Smooth muscle cell (in vitro differentiated cells): ENCODE measurements at regions not wholly inside any gene's neighbourhood (a gene's known extent, or its start where the extent isn't known, plus 50 kb on each side); places are given as distances from the start of the nearest gene placed in this dataset.

Experiments
- DNase-seq: peaks from one replicate; lab custom pipeline; 2025; ENCODE audit not compliant: unreplicated experiment; lab: John Stamatoyannopoulos, UW
- H2AFZ ChIP-seq: fragments of 200-600 bp; sonication (generic); 2 replicates; pipeline ENCODE4 v1.6.0; 2016; ENCODE audit warnings: antibody characterized with exemption, low read depth, mild to moderate bottlenecking
- H3F3A ChIP-seq: fragments of 200-600 bp; sonication (generic); 2 replicates; pipeline ENCODE4 v1.6.0; 2017; ENCODE audit warnings: antibody characterized with exemption, low read depth
- H3K27ac ChIP-seq: fragments of 200-600 bp; sonication (generic); 2 replicates; pipeline ENCODE4 v1.5.1; 2016; ENCODE audit warnings: low read depth, mild to moderate bottlenecking
- H3K27me3 ChIP-seq: fragments of 200-600 bp; sonication (generic); 2 replicates; pipeline ENCODE4 v1.6.1; 2016; ENCODE audit warnings: low read depth, mild to moderate bottlenecking
- H3K36me3 ChIP-seq: fragments of 200-600 bp; sonication (generic); 2 replicates; pipeline ENCODE4 v1.5.1; 2016; ENCODE audit warnings: low read depth
- H3K4me1 ChIP-seq: fragments of 200-600 bp; sonication (generic); 2 replicates; pipeline ENCODE4 v1.5.1; 2016; ENCODE audit warnings: low read depth
- H3K4me2 ChIP-seq: fragments of 200-600 bp; sonication (generic); 2 replicates; pipeline ENCODE4 v1.6.0; 2016; ENCODE audit warnings: mild to moderate bottlenecking
- H3K4me3 ChIP-seq: fragments of 200-600 bp; sonication (generic); 2 replicates; pipeline ENCODE4 v1.5.1; 2016; ENCODE audit warnings: mild to moderate bottlenecking
- H3K79me2 ChIP-seq: fragments of 200-600 bp; sonication (generic); 2 replicates; pipeline ENCODE4 v1.6.0; 2016; ENCODE audit warnings: low read depth, mild to moderate bottlenecking
- H3K9ac ChIP-seq: fragments of 200-600 bp; sonication (generic); 2 replicates; pipeline ENCODE4 v1.6.0; 2016; ENCODE audit warnings: low read depth
- H3K9me3 ChIP-seq: fragments of 200-600 bp; sonication (generic); replicated peaks from 2 replicates; pipeline ENCODE4 v1.5.1; 2016; ENCODE audit warnings: low read depth
- H4K20me1 ChIP-seq: fragments of 200-600 bp; sonication (generic); 2 replicates; pipeline ENCODE4 v1.6.0; 2016; ENCODE audit warnings: low read depth
- WGBS: methylation state at CpG from one replicate; pipeline ENCODE4 v1.1.7; 2016; ENCODE audit warnings: low lambda C conversion rate; 5-methylcytosine and 5-hydroxymethylcytosine counted together
- TF ChIP-seq, protein P1 (sequence below): fragments of 200-600 bp; sonication (generic); IDR thresholded peaks from 2 replicates; pipeline ENCODE4 v1.5.1; 2017; ENCODE audit warnings: borderline replicate concordance, mild to moderate bottlenecking, antibody characterized with exemption; ENCODE audit not compliant: insufficient read depth, poor library complexity, severe bottlenecking

DNA sequence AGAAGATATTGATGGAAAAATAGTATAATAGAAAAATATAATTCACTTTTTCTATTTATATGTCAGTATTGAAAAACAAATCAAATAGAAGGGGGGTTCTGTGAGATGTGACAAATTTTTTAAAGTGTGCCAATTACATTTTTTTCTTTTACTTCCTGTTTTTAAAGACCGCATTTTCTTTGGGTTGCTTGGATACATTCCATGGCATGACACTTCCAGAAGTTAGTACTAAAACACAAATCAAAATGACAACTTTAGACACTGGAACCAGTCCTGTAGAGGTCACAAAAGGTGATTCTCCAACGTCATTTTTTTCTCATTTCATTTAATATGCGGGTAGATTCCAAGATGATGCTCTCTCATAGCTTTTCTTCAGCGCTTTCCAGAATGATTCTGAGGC lies 116.2 kb upstream of the GNPDA2 start:
- WGBS = 84% methylated on average over 4 of the region's 4 CpGs
- H3K27ac ChIP-seq = no peak overlapping the region
- H3K27me3 ChIP-seq = no peaks in the 10 kb centered on the region
- H3K79me2 ChIP-seq = no peaks in the 10 kb centered on the region
- TF ChIP-seq, protein P1, sequence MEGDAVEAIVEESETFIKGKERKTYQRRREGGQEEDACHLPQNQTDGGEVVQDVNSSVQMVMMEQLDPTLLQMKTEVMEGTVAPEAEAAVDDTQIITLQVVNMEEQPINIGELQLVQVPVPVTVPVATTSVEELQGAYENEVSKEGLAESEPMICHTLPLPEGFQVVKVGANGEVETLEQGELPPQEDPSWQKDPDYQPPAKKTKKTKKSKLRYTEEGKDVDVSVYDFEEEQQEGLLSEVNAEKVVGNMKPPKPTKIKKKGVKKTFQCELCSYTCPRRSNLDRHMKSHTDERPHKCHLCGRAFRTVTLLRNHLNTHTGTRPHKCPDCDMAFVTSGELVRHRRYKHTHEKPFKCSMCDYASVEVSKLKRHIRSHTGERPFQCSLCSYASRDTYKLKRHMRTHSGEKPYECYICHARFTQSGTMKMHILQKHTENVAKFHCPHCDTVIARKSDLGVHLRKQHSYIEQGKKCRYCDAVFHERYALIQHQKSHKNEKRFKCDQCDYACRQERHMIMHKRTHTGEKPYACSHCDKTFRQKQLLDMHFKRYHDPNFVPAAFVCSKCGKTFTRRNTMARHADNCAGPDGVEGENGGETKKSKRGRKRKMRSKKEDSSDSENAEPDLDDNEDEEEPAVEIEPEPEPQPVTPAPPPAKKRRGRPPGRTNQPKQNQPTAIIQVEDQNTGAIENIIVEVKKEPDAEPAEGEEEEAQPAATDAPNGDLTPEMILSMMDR = no peak
- no peak overlapping the region for H3K4me3 ChIP-seq
- H3K9ac ChIP-seq = no peak overlapping the region
- H3K9me3 ChIP-seq = no peaks in the 10 kb centered on the region
- no peaks in the 10 kb centered on the region for H4K20me1 ChIP-seq
- H3F3A ChIP-seq = no peaks in the 10 kb centered on the region
- no peak for DNase-seq
- no peak overlapping the region for H3K4me2 ChIP-seq
- no peaks in the 10 kb centered on the region for H3K36me3 ChIP-seq
- H3K4me1 ChIP-seq = no peaks in the 10 kb centered on the region
- no peak overlapping the region for H2AFZ ChIP-seq

DNA sequence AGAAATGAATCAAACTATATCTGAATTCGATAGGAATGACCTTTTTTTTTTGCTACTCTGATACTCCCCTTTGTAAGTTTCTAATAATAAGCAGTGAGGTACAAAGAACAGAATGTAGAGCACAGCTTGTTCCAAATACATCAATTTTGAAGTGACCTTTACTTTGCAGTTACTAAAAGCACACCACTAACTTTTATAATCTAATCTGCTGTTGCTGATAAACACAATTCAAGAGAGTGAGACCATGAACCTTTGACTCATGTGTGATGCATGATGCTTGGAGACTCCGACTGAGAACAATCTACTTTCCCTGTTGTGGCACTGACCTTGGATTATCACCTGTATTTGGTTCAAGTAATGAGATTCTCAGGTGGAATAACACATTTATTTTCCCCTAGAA lies 91.6 kb upstream of the GNPDA2 start:
- Histone ChIP-seq H3K27me3 (no peaks in the 10 kb centered on the region), H2AFZ (no peak overlapping the region), H3K36me3 (no peaks in the 10 kb centered on the region), H3K4me1 (no peaks in the 10 kb centered on the region), H3K9me3 (no peaks in the 10 kb centered on the region), H3K4me2 (no peak overlapping the region), H3K9ac (no peak overlapping the region), H4K20me1 (no peaks in the 10 kb centered on the region), H3K27ac (no peak overlapping the region), H3K4me3 (no peak overlapping the region), H3K79me2 (no peaks in the 10 kb centered on the region), H3F3A (no peaks in the 10 kb centered on the region)
- 79% methylated on average over 2 of the region's 2 CpGs for WGBS
- DNase-seq = no peak
- TF ChIP-seq, protein P1 = no peak

DNA sequence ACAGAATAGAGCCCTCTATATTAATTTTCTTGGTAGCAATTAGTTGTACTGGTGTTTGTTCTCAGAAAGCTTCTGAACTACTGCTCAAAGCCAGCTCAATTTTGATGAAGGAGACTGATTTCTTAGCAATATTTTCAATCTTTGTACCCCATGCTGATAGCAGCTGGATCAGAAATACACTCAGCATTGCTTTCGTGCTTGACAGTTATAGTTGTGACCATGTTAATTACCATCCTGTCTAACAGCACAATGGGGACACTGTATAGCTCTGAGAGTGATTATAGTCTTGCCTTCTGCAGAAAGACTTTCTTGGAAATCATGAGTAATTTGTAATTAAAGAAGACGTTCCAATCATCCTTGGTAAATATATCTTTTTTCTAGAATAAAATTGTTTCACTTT lies 79.7 kb upstream of the GNPDA2 start:
- Histone ChIP-seq H3K9me3 (no peaks in the 10 kb centered on the region), H2AFZ (no peak overlapping the region)
- 79% methylated on average over 2 of the region's 2 CpGs for WGBS

DNA sequence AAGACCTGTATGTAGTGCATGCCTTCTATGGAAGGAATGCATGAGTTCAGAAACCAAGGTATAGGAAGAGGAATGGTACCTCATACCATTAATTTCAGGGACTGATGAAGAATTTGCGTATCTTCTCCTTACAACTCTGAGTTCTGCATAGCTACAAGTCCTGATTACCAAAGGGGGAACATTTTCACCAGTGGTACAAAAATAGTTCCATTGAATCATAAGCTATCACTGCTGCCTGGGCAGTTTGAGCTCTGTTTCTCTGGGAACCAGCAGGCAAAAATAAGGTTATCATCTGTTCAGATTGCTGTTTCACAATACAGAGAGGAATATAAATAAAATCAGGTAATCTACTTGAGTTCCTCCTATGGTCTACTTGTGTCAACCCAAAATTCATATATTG lies 77.9 kb upstream of the GNPDA2 start:
- H2AFZ ChIP-seq = no peak overlapping the region
- H3K36me3 ChIP-seq = no peaks in the 10 kb centered on the region
- 89% methylated on average over 1 of the region's 1 CpG for WGBS

More for the DNA sequence above, 79.7 kb upstream of the GNPDA2 start:
- no peaks in the 10 kb centered on the region for H3K27me3 ChIP-seq
- no peak overlapping the region for H3K4me3 ChIP-seq
- H3F3A ChIP-seq = no peaks in the 10 kb centered on the region
- H3K9ac ChIP-seq = no peak overlapping the region
- no peaks in the 10 kb centered on the region for H3K79me2 ChIP-seq
- no peak overlapping the region for H3K27ac ChIP-seq
- H3K4me1 ChIP-seq = no peaks in the 10 kb centered on the region
- H3K4me2 ChIP-seq = no peak overlapping the region
- H4K20me1 ChIP-seq = no peaks in the 10 kb centered on the region
- DNase-seq = no peak
- TF ChIP-seq, protein P1 = no peak
- H3K36me3 ChIP-seq = no peaks in the 10 kb centered on the region

More for the DNA sequence above, 77.9 kb upstream of the GNPDA2 start:
- H3K9me3 ChIP-seq = no peaks in the 10 kb centered on the region
- no peak overlapping the region for H3K4me3 ChIP-seq
- no peaks in the 10 kb centered on the region for H3K27me3 ChIP-seq
- no peaks in the 10 kb centered on the region for H3K79me2 ChIP-seq
- TF ChIP-seq, protein P1 = no peak
- H4K20me1 ChIP-seq = no peaks in the 10 kb centered on the region
- no peak for DNase-seq
- H3K4me1 ChIP-seq = no peaks in the 10 kb centered on the region
- H3K9ac ChIP-seq = no peak overlapping the region
- H3K27ac ChIP-seq = no peak overlapping the region
- no peak overlapping the region for H3K4me2 ChIP-seq
- H3F3A ChIP-seq = no peaks in the 10 kb centered on the region
